ENCODE measurements at regions not wholly inside any gene's neighbourhood (a gene's known extent, or its start where the extent isn't known, plus 50 kb on each side); places are given as distances from the start of the nearest gene placed in this dataset.

DNA sequence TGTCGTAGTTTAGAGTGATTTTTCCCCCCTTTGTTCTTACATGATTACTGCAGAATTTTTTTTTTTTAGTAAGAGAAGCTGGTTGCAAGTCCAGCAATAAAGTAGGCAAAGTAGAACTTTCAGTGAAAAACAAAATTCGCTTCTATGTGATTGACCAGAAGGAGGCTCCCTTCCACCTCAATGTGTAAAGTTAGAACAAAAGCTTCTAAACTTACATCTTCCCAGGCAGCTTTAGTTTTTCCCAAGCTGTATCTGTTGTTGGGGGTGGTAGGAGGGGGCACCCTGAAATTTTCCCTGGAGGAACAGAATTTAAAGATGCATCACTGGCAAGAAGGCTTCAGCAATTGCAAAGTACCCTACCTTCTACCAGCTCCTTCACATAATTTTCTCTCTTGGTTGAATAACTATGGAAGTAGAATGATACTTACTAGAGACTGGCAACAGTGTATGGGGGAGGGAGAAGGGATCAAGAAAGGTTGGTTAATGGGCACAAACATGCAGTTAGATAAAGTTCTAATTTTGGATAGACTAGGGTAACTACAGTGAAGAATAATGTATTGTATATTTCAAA lies 87.3 kb upstream of the E2F7 start:
- TF ChIP-seq GATA2 (IDR thresholded peaks at IDR 0.05; ENCODE audit: low read depth, low read length) (no peak), GATA3 (IDR thresholded peaks at IDR 0.05; ENCODE audit: low read depth, low read length) (no peak)

- TF ChIP-seq GATA3 (IDR thresholded peaks at IDR 0.05; ENCODE audit: low read depth, low read length) (no peak), GATA2 (IDR thresholded peaks at IDR 0.05; ENCODE audit: low read depth, low read length) (no peak)
These were observed 85.7 kb upstream of the E2F7 start for GRCh38 chr12:77151030-77151429.

GRCh38 chr12:77133566-77133965 lies 68.2 kb upstream of the E2F7 start:
- TF ChIP-seq GATA3 (IDR thresholded peaks at IDR 0.05; ENCODE audit: low read depth, low read length) (no peak), GATA2 (IDR thresholded peaks at IDR 0.05; ENCODE audit: low read depth, low read length) (no peak)

DNA sequence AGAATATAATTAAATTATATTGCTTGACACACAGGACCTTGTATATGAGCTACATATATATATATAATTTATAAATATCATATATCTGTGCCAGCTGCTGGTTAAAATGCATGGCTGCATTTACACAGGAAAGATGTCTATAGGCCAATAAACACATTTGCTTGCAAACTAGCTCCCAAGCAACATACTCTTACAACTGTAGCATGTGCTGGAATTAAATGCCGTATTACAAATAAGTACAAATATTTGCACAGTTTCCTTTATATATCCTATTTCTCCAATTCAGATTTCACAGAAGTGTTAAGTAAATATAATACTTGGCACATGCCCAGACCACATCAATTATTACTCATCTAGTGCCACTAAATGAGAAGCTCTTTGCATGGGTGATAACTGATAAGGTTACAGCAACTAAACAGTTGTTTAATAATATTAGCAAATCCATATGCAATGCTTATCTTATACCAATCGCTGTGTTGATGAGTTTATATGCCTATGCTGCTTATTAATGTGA lies 66.7 kb upstream of the E2F7 start:
- TF ChIP-seq GATA2 (IDR thresholded peaks at IDR 0.05; ENCODE audit: low read depth, low read length) (no peak), GATA3 (IDR thresholded peaks at IDR 0.05; ENCODE audit: low read depth, low read length) (no peak)

- no peak for TF ChIP-seq GATA3 (IDR thresholded peaks at IDR 0.05; ENCODE audit: low read depth, low read length)
- TF ChIP-seq GATA2 (IDR thresholded peaks at IDR 0.05; ENCODE audit: low read depth, low read length): no peak
These were observed 64.8 kb upstream of the E2F7 start for GRCh38 chr12:77130193-77130592.

DNA sequence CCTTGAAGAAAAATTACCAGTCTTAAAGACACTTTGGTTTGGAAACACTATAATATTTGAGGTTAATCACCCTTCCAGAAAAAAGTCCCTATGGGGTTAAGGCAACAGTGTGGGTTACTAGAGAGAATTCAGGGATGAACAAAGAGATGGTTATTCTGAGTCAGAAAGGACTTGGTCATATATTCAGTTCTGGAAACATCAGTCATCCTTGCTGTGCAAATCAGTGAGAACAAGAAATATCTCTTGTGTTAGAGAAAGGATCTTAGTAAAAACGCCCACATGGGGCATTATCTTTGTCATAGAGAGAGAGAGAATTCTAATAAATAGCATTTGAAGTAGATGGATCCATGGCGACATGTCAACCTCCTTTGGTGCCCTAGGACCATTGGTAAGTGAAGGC lies 59.4 kb upstream of the E2F7 start:
- TF ChIP-seq GATA2 (IDR thresholded peaks at IDR 0.05; ENCODE audit: low read depth, low read length) (no peak), GATA3 (IDR thresholded peaks at IDR 0.05; ENCODE audit: low read depth, low read length) (no peak)

DNA sequence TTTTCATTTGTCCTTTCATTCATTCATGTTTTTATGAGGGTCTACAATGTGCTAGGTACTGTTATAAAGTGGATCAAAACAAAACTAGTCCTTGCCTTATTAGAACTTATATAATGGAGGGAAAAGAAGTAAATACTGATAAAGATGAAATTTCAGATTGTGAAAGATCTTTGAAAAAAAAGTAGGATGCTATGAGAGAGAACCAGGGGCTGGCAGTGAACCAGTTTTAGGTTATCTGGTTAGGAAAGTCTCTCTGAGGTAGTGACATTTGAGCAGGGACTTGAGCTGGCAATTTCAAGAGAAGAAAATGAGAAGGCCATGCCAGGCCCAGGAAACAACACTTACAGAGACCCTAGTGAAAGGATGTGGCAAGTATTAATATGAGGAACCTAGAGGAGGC lies 57.3 kb upstream of the E2F7 start:
- TF ChIP-seq GATA3 (IDR thresholded peaks at IDR 0.05; ENCODE audit: low read depth, low read length): no peak
- TF ChIP-seq GATA2 (IDR thresholded peaks at IDR 0.05; ENCODE audit: low read depth, low read length): no peak

- TF ChIP-seq GATA3 (IDR thresholded peaks at IDR 0.05; ENCODE audit: low read depth, low read length): no peak
- TF ChIP-seq GATA2 (IDR thresholded peaks at IDR 0.05; ENCODE audit: low read depth, low read length): no peak
These were observed 56.9 kb upstream of the E2F7 start for GRCh38 chr12:77122236-77122635.

DNA sequence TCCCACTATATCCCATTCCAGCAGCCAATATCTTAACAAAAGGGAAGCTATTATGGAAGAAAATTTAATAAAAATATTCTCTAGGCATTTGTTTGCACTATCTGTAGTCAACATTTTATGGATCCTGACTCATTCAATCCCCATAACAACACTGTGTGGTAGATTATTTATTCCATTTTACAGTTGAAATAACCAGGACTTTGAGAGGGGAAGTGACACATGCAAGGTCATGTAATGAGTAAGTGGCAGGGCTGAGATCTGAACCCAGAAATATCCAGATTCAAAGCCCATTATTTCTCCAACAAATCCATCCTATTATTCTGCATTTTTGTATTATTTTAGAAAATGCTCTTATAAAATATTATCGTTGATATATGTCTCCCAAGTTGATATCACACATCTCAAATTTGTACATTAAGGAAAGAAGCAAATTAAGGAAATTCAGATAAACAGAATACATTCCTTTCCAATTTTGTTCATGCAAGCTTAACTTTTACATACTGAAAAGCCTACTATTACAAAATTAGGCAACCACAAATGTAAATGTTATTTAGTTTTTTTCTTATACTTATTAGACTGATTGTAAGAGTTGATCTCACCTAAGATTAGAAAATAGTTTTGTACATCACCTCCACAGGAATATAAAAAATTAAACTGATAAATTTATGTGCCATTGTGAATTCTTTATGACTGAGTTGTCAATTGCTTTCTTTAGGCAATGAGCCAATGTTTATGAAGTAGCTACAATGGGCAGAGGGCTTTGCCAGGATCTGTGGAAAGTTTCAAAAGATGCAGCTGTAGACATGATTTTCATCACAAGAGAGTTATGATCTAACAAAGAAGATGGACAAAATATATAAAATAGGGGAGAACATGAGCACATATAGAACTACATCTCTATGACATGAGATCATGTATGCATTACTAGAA lies 55.1 kb upstream of the E2F7 start:
- TF ChIP-seq GATA3 (IDR thresholded peaks at IDR 0.05; ENCODE audit: low read depth, low read length) (no peak), GATA2 (IDR thresholded peaks at IDR 0.05; ENCODE audit: low read depth, low read length) (no peak)

- no peak for TF ChIP-seq GATA2 (IDR thresholded peaks at IDR 0.05; ENCODE audit: low read depth, low read length)
- no peak for TF ChIP-seq GATA3 (IDR thresholded peaks at IDR 0.05; ENCODE audit: low read depth, low read length)
These were observed 53.3 kb upstream of the E2F7 start for GRCh38 chr12:77118696-77119095.

GRCh38 chr12:77116277-77116676 lies 50.9 kb upstream of the E2F7 start:
- TF ChIP-seq GATA2 (IDR thresholded peaks at IDR 0.05; ENCODE audit: low read depth, low read length): no peak
- TF ChIP-seq GATA3 (IDR thresholded peaks at IDR 0.05; ENCODE audit: low read depth, low read length): no peak

- no peak for TF ChIP-seq GATA2 (IDR thresholded peaks at IDR 0.05; ENCODE audit: low read depth, low read length)
These were observed 50.1 kb upstream of the E2F7 start for GRCh38 chr12:77115471-77115870.

Data from SH-SY5Y (cell line).